Parathyroid adenoma (tissue), 2 donors: ENCODE measurements at regions not wholly inside any gene's neighbourhood (a gene's known extent, or its start where the extent isn't known, plus 50 kb on each side); places are given as distances from the start of the nearest gene placed in this dataset.

Source experiments
- H2AFZ ChIP-seq: fragments of 300-600 bp; sonication (generic); one replicate; pipeline ENCODE4 v1.7.0; 2017; ENCODE audit warnings: antibody characterized with exemption, mild to moderate bottlenecking
- H3K27ac ChIP-seq: fragments of 300-600 bp; sonication (generic); one replicate; pipeline ENCODE4 v1.7.0; 2017
- H3K27me3 ChIP-seq: fragments of 300-600 bp; sonication (generic); one replicate; pipeline ENCODE4 v1.7.0; 2017; ENCODE audit warnings: low read length; ENCODE audit not compliant: control insufficient read depth, insufficient read depth
- H3K36me3 ChIP-seq: fragments of 300-600 bp; sonication (generic); one replicate; pipeline ENCODE4 v1.7.0; 2017; ENCODE audit warnings: low read length; ENCODE audit not compliant: control insufficient read depth, insufficient read depth
- H3K4me1 ChIP-seq: fragments of 300-600 bp; sonication (generic); one replicate; pipeline ENCODE4 v1.7.0; 2017; ENCODE audit warnings: control low read depth
- H3K4me2 ChIP-seq: fragments of 300-600 bp; sonication (generic); one replicate; pipeline ENCODE4 v1.7.0; 2017; ENCODE audit warnings: low read length
- H3K4me3 ChIP-seq: fragments of 300-600 bp; sonication (generic); one replicate; pipeline ENCODE4 v1.7.0; 2017; ENCODE audit warnings: low read depth, low read length
- H3K79me2 ChIP-seq: fragments of 300-600 bp; sonication (generic); one replicate; pipeline ENCODE4 v1.7.0; 2017; ENCODE audit warnings: control low read depth
- H3K9ac ChIP-seq: fragments of 300-600 bp; sonication (generic); one replicate; pipeline ENCODE4 v1.7.0; 2017; ENCODE audit warnings: mild to moderate bottlenecking
- H3K9me3 ChIP-seq: fragments of 300-600 bp; sonication (generic); one replicate; pipeline ENCODE4 v1.7.0; 2017; ENCODE audit warnings: low read length; ENCODE audit not compliant: control insufficient read depth
- TF ChIP-seq, protein P1 (sequence below): fragments of 300-600 bp; sonication (generic); IDR thresholded peaks from one replicate; pipeline ENCODE4 v1.7.0; 2017; ENCODE audit warnings: antibody characterized with exemption, mild to moderate bottlenecking
- donor health status: primary hyperparathyroidism.

GRCh38 chr1:219689774-219690173 lies 76.9 kb upstream of the ZC3H11B start:
- H3K36me3 ChIP-seq: no peaks in the 10 kb centered on the region
- H3K9ac ChIP-seq: no peak overlapping the region
- H3K27ac ChIP-seq: no peak overlapping the region
- no peak overlapping the region for H3K4me3 ChIP-seq
- TF ChIP-seq, protein P1, sequence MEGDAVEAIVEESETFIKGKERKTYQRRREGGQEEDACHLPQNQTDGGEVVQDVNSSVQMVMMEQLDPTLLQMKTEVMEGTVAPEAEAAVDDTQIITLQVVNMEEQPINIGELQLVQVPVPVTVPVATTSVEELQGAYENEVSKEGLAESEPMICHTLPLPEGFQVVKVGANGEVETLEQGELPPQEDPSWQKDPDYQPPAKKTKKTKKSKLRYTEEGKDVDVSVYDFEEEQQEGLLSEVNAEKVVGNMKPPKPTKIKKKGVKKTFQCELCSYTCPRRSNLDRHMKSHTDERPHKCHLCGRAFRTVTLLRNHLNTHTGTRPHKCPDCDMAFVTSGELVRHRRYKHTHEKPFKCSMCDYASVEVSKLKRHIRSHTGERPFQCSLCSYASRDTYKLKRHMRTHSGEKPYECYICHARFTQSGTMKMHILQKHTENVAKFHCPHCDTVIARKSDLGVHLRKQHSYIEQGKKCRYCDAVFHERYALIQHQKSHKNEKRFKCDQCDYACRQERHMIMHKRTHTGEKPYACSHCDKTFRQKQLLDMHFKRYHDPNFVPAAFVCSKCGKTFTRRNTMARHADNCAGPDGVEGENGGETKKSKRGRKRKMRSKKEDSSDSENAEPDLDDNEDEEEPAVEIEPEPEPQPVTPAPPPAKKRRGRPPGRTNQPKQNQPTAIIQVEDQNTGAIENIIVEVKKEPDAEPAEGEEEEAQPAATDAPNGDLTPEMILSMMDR: no peak
- no peak overlapping the region for H2AFZ ChIP-seq
- no peak overlapping the region for H3K4me2 ChIP-seq
- no peaks in the 10 kb centered on the region for H3K9me3 ChIP-seq
- H3K4me1 ChIP-seq: no peaks in the 10 kb centered on the region
- no peaks in the 10 kb centered on the region for H3K27me3 ChIP-seq
- H3K79me2 ChIP-seq: no peaks in the 10 kb centered on the region

DNA sequence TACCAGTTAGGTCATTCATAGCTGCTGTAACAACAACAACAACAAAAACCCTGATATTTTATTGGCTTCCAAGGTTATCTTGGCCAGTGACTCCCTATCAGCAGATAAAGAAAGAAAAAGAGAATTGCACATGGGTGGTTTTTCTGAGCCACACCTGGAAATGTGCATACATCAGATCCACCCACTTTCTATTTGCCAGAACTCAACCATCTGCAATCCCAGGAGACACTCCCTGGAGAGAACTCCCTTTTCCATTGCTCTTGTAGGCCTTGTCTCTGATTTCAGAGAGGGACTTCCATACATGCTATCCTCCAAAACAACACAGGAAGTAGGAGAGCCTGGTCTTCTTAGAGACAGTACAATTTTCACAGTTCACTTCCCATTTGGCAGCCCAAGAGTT lies 74.9 kb upstream of the ZC3H11B start:
- Histone ChIP-seq H3K9me3 (no peaks in the 10 kb centered on the region), H3K4me1 (no peaks in the 10 kb centered on the region), H3K4me2 (no peak overlapping the region), H3K27ac (no peak overlapping the region), H3K79me2 (no peaks in the 10 kb centered on the region), H3K27me3 (no peaks in the 10 kb centered on the region), H3K36me3 (no peaks in the 10 kb centered on the region), H3K9ac (no peak overlapping the region), H2AFZ (no peak overlapping the region), H3K4me3 (no peak overlapping the region)
- TF ChIP-seq, protein P1: no peak

GRCh38 chr1:219686171-219686570 lies 73.3 kb upstream of the ZC3H11B start:
- Histone ChIP-seq H3K9ac (no peak overlapping the region), H3K27me3 (no peaks in the 10 kb centered on the region), H3K9me3 (no peaks in the 10 kb centered on the region), H3K4me1 (no peaks in the 10 kb centered on the region), H3K36me3 (no peaks in the 10 kb centered on the region), H3K27ac (no peak overlapping the region), H2AFZ (no peak overlapping the region), H3K4me3 (no peak overlapping the region), H3K79me2 (no peaks in the 10 kb centered on the region), H3K4me2 (no peak overlapping the region)
- TF ChIP-seq, protein P1: no peak

DNA sequence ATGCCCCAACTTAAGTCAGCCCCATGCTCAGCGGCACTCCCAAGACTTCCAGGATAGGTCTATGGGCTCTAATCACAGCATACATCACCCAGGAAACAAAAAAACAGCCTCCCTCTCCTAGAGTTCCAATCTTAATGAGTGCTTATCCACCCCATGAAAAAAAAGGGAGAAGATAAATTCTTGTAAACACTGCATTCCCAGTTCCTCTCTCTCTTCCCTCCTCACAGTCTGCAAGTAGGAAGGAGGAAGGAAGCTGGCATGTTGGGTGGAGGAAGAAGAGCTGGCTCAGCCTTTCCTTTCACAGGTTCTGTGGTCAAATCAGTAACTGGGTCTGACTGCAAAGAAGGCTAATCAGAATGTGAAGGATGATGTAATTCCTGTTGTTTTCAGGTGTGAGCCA lies 69.9 kb upstream of the ZC3H11B start:
- TF ChIP-seq, protein P1: no peak
- Histone ChIP-seq H3K4me2 (no peak overlapping the region), H3K9me3 (no peaks in the 10 kb centered on the region), H3K79me2 (no peaks in the 10 kb centered on the region), H3K4me1 (no peaks in the 10 kb centered on the region), H3K9ac (no peak overlapping the region), H3K27ac (no peak overlapping the region), H3K36me3 (no peaks in the 10 kb centered on the region), H2AFZ (no peak overlapping the region), H3K4me3 (no peak overlapping the region), H3K27me3 (no peaks in the 10 kb centered on the region)

DNA sequence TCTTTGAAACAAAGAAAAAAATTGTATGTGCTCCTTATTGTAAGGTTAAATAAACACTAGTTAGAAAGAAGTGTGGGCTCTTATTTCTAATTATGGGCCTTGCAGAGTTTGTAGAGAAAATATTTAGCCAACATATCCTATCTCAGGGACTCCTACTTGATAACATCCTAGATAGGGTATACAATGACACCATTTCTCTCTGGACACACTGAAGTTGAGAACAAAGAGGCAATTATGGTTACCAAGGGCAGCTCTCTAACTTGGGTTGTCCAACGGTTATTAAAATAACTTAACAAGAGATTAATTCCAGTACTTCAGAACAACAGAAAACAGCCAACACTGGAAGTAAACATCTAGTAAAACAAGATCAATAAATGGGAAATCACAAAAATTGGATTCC lies 69.0 kb upstream of the ZC3H11B start:
- no peaks in the 10 kb centered on the region for H3K4me1 ChIP-seq

More for the DNA sequence above, 69.0 kb upstream of the ZC3H11B start:
- Histone ChIP-seq H3K27me3 (no peaks in the 10 kb centered on the region), H3K36me3 (no peaks in the 10 kb centered on the region), H2AFZ (no peak overlapping the region), H3K9me3 (no peaks in the 10 kb centered on the region), H3K4me3 (no peak overlapping the region), H3K27ac (no peak overlapping the region), H3K9ac (no peak overlapping the region), H3K79me2 (no peaks in the 10 kb centered on the region), H3K4me2 (no peak overlapping the region)
- TF ChIP-seq, protein P1: no peak
